K562 (cell line): ENCODE measurements at regions not wholly inside any gene's neighbourhood (a gene's known extent, or its start where the extent isn't known, plus 50 kb on each side); places are given as distances from the start of the nearest gene placed in this dataset.

Experiments
- KDM4B ChIP-seq, 2 experiments: fragments of 450-650 bp in 1 of 2; sonication (generic) in 1 of 2; IDR thresholded peaks; 2 replicates each; pipeline ENCODE4 v1.6.1; 2016 to 2017; ENCODE audit warnings: borderline replicate concordance in 2 of 2, antibody characterized with exemption in 1 of 2, low read depth in 1 of 2, mild to moderate bottlenecking in 1 of 2
- RB1 ChIP-seq: fragments of 450-650 bp; IDR thresholded peaks from 2 replicates; pipeline ENCODE4 v1.6.1; 2017; ENCODE audit warnings: low read depth, mild to moderate bottlenecking
- TAF7 ChIP-seq: fragments of 450-650 bp; IDR thresholded peaks from 2 replicates; pipeline ENCODE4 v1.6.1; 2016; ENCODE audit warnings: missing genetic modification characterization, missing compliant biosample characterization
- ZBTB43 ChIP-seq: sonication (generic); formaldehyde crosslinking; IDR thresholded peaks from 2 replicates; pipeline ENCODE4 v1.8.0; 2023; ENCODE audit warnings: mild to moderate bottlenecking, missing genetic modification reagents
- ZNF561 ChIP-seq: fragments of 450-650 bp; formaldehyde crosslinking; conservative IDR thresholded peaks from 2 replicates; pipeline ENCODE4 v1.4.0; 2020; ENCODE audit warnings: mild to moderate bottlenecking, moderate library complexity
- ZNF609 ChIP-seq: sonication (generic); formaldehyde crosslinking; IDR thresholded peaks from 2 replicates; pipeline ENCODE4 v1.8.1; 2023; ENCODE audit warnings: missing genetic modification reagents, mild to moderate bottlenecking, borderline replicate concordance
- TF ChIP-seq, protein P1 (sequence below): fragments of 450-650 bp; conservative IDR thresholded peaks from 2 replicates; pipeline ENCODE4 v1.6.1; 2016; ENCODE audit warnings: missing genetic modification characterization, low read depth, mild to moderate bottlenecking, control low read depth, missing compliant biosample characterization

DNA sequence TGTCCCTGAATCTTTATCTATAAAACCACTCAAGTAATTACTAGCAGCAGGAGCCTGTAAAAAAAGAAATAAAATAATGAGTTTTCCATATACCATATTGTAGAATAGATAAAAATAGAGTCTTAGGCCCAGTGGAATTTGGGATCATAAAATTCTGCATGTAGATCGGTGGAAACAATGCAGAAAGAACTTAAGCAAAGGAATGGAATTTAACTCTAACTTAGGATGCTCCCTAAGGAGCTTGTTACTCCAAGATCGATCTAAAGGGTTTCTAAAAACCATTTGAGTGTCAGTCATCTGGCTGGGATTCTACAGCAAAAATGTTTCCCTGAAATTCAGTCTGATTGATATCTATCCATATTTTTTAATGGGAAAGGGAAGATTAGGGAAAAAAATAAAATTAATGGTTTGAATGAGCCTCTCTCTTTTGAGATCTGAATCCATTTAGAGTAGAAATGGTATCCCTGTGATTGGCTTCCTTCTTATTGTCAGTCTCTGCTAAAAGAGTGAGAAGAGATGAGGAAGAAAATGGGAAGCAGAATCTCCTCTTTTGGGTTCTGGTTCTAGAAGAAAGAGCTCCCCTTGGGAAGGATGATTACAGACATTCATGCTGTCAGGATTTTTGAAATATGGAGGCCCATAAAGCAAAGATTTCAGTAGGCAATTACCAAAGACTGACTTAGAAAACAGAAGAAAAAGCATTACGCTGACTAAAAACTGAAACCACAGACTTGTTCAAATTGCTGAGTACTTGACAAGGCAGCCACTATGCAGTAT is 564.3 kb upstream of the MARCKS start:
- TF ChIP-seq ZNF561 (no peak), TAF7 (tag) (no peak), ZBTB43 (CRISPR knock-in tag) (no peak), ZNF609 (CRISPR knock-in tag) (no peak), RB1 (no peak), KDM4B (IDR thresholded peaks at IDR 0.05; ENCODE audit: borderline replicate concordance in 2 of 2, low read depth in 1 of 2) (no peak)
- TF ChIP-seq, protein P1, sequence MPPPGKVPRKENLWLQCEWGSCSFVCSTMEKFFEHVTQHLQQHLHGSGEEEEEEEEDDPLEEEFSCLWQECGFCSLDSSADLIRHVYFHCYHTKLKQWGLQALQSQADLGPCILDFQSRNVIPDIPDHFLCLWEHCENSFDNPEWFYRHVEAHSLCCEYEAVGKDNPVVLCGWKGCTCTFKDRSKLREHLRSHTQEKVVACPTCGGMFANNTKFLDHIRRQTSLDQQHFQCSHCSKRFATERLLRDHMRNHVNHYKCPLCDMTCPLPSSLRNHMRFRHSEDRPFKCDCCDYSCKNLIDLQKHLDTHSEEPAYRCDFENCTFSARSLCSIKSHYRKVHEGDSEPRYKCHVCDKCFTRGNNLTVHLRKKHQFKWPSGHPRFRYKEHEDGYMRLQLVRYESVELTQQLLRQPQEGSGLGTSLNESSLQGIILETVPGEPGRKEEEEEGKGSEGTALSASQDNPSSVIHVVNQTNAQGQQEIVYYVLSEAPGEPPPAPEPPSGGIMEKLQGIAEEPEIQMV (tag), result no peak
